PFSK-1 (cell line): ENCODE measurements at regions not wholly inside any gene's neighbourhood (a gene's known extent, or its start where the extent isn't known, plus 50 kb on each side); places are given as distances from the start of the nearest gene placed in this dataset.

Source experiments
- REST ChIP-seq, 2 experiments: IDR thresholded peaks; 2 replicates each; pipeline versions ENCODE4 v1.6.1 to v1.8.0; 2011 to 2012; ENCODE audit warnings: low read depth in 2 of 2, low read length in 2 of 2, control low read depth in 1 of 2, inconsistent platforms in 1 of 2, mild to moderate bottlenecking in 1 of 2, moderate library complexity in 1 of 2; ENCODE audit not compliant: insufficient read depth in 1 of 2
- SIN3A ChIP-seq: IDR thresholded peaks from 2 replicates; pipeline ENCODE4 v1.6.1; 2012; ENCODE audit warnings: mild to moderate bottlenecking, low read length, moderate library complexity, borderline replicate concordance; ENCODE audit not compliant: insufficient read depth
- TAF1 ChIP-seq: IDR thresholded peaks from 2 replicates; pipeline ENCODE4 v1.6.1; 2012; ENCODE audit warnings: low read length, control low read depth, borderline replicate concordance; ENCODE audit not compliant: insufficient read depth

GRCh38 chr12:114780746-114781399, 96.9 kb upstream of the TBX3 start:
- TF ChIP-seq REST (IDR thresholded peaks at IDR 0.05; ENCODE audit: insufficient read depth in 1 of 2, low read depth in 2 of 2, low read length in 2 of 2) (no peak), TAF1 (no peak), SIN3A (no peak)
